HEK293T (cell line): ENCODE measurements at regions not wholly inside any gene's neighbourhood (a gene's known extent, or its start where the extent isn't known, plus 50 kb on each side); places are given as distances from the start of the nearest gene placed in this dataset.

Experiments used
- CTCF ChIA-PET: fragments of 350-600 bp; formaldehyde crosslinking; extraction: SDS; loops from one replicate; lab custom pipeline; 2021; ENCODE audit warnings: antibody characterized with exemption, inconsistent platforms; lab: Yijun Ruan, JAX
- POLR2A ChIA-PET: fragments of 350-600 bp; formaldehyde crosslinking; extraction: SDS; loops from one replicate; lab custom pipeline; 2020; ENCODE audit warnings: antibody characterized with exemption, inconsistent platforms; lab: Yijun Ruan, JAX
- DNase-seq: peaks from one replicate; pipeline ENCODE4 v3.0.0; 2012; ENCODE audit warnings: mixed read lengths; ENCODE audit errors: extremely low spot score
- ARNT ChIP-seq: fragments of 450-650 bp; IDR thresholded peaks from 2 replicates; pipeline ENCODE4 v1.6.1; 2017; ENCODE audit warnings: mild to moderate bottlenecking
- BHLHE40 ChIP-seq: fragments of 450-650 bp; IDR thresholded peaks from 2 replicates; pipeline ENCODE4 v1.6.1; 2016; ENCODE audit warnings: mild to moderate bottlenecking, moderate library complexity, borderline replicate concordance
- CTBP1 ChIP-seq: fragments of 450-650 bp; IDR thresholded peaks from 2 replicates; pipeline ENCODE4 v1.6.1; 2016; ENCODE audit warnings: borderline replicate concordance
- ELF4 ChIP-seq: fragments of 450-650 bp; IDR thresholded peaks from 2 replicates; pipeline ENCODE4 v1.6.1; 2017; ENCODE audit warnings: antibody characterized with exemption
- FOXA1 ChIP-seq: fragments of 450-650 bp; IDR thresholded peaks from 2 replicates; pipeline ENCODE4 v1.6.1; 2016; ENCODE audit warnings: mild to moderate bottlenecking
- FOXK2 ChIP-seq: fragments of 450-650 bp; IDR thresholded peaks from 2 replicates; pipeline ENCODE4 v1.6.1; 2016; ENCODE audit warnings: mild to moderate bottlenecking
- FOXM1 ChIP-seq: fragments of 450-650 bp; IDR thresholded peaks from 2 replicates; pipeline ENCODE4 v1.6.1; 2017; ENCODE audit warnings: mild to moderate bottlenecking, borderline replicate concordance
- HDGF ChIP-seq: fragments of 450-650 bp; IDR thresholded peaks from 2 replicates; pipeline ENCODE4 v1.6.1; 2017; ENCODE audit warnings: antibody characterized with exemption, borderline replicate concordance
- L3MBTL2 ChIP-seq: fragments of 450-650 bp; conservative IDR thresholded peaks from 2 replicates; pipeline ENCODE4 v1.6.1; 2016; ENCODE audit warnings: mild to moderate bottlenecking
- LEF1 ChIP-seq: fragments of 450-650 bp; IDR thresholded peaks from 2 replicates; pipeline ENCODE4 v1.6.1; 2017; ENCODE audit warnings: mild to moderate bottlenecking, borderline replicate concordance
- NFRKB ChIP-seq: fragments of 450-650 bp; IDR thresholded peaks from 2 replicates; pipeline ENCODE4 v1.6.1; 2016; ENCODE audit warnings: mild to moderate bottlenecking, moderate library complexity
- SP1 ChIP-seq: fragments of 450-650 bp; IDR thresholded peaks from 2 replicates; pipeline ENCODE4 v1.6.1; 2017
- SUZ12 ChIP-seq: fragments of 450-650 bp; IDR thresholded peaks from 2 replicates; pipeline ENCODE4 v1.6.1; 2016; ENCODE audit warnings: mild to moderate bottlenecking
- TARDBP ChIP-seq: fragments of 450-650 bp; IDR thresholded peaks from 2 replicates; pipeline ENCODE4 v1.6.1; 2016
- ZNF384 ChIP-seq: fragments of 450-650 bp; IDR thresholded peaks from 2 replicates; pipeline ENCODE4 v1.6.1; 2016
- TF ChIP-seq, protein P1 (sequence below): fragments of 450-650 bp; IDR thresholded peaks from 2 replicates; pipeline ENCODE4 v1.6.1; 2016

DNA sequence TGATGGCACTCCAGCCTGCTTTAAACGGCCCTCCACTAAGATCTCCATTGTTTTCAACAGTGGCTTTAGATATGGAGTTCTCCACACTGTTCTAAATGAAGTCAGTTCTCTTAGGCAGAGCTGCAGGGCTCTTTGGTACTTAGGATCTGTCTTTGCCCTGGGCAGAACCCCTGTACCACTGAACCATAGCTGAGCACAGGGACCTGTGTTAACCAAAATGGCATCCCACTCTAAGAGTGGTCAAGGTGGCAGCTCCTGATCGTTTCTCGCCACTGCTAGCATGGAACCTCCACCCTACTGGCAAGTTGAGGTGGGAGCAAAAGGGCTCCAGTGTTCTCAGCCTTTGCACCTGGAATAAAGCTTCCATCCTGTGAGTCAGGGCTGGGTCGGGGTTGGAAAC is 186.7 kb downstream of the TM2D1 start:
- CTCF ChIA-PET: no interaction called here
- no peak for DNase-seq
- POLR2A ChIA-PET: no interaction called here
- no peak for TF ChIP-seq SUZ12
- no peak for TF ChIP-seq CTBP1
- TF ChIP-seq FOXK2: no peak
- no peak for TF ChIP-seq BHLHE40
- no peak for TF ChIP-seq L3MBTL2
- TF ChIP-seq FOXA1: no peak
- TF ChIP-seq, protein P1, sequence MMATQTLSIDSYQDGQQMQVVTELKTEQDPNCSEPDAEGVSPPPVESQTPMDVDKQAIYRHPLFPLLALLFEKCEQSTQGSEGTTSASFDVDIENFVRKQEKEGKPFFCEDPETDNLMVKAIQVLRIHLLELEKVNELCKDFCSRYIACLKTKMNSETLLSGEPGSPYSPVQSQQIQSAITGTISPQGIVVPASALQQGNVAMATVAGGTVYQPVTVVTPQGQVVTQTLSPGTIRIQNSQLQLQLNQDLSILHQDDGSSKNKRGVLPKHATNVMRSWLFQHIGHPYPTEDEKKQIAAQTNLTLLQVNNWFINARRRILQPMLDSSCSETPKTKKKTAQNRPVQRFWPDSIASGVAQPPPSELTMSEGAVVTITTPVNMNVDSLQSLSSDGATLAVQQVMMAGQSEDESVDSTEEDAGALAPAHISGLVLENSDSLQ: no peak
- no peak for TF ChIP-seq SP1
- TF ChIP-seq FOXM1: no peak
- TF ChIP-seq NFRKB: no peak
- TF ChIP-seq ELF4: no peak
- no peak for TF ChIP-seq LEF1
- no peak for TF ChIP-seq HDGF
- no peak for TF ChIP-seq ZNF384
- no peak for TF ChIP-seq TARDBP

DNA sequence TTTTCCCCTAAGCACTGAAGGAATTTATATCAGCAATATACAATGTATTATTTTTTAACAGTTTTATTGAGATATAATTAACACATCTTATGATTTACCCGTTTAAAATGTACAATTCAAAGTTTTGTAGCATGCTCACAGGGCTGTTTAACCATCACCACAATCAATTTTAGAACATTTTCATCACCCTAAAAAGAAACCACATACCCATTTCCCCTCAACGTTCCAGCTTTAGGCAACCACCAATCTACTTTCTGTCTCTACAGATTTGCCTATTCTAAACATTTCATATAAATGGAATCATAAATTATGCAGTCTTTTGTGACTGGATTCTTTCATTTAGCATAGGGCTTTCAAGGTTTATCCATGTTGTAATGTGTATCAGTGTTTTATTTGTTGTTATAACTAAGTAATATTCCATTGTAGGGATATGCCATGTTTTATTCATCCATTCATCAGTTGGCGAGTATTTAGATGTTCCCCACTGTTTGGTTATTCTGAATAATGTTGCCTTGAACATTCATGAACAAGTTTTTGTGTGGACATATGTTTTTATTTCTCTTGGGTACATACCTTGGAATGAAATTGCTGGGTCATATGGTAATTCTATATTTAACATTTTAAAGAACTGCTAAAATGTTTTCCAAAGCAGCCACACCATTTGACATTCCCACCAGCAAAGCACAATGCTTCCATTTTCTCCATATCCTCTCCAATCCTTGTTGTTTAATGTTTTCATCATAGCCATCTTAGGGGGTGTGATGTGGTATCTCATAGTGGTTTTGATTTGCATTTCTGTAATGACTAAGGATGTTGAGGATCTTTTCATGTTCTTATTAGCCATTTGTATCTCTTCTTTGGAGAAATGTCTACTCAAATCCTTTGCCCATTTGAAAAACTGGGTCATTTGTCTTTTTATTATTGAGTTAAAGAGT is 188.5 kb downstream of the TM2D1 start:
- DNase-seq: no peak
- CTCF ChIA-PET: no interaction called here
- TF ChIP-seq FOXA1 (no peak), NFRKB (no peak), SUZ12 (no peak), HDGF (no peak), ARNT (no peak), FOXK2 (no peak), CTBP1 (no peak), ZNF384 (no peak), FOXM1 (no peak), BHLHE40 (no peak), SP1 (no peak), LEF1 (no peak)
- TF ChIP-seq, protein P1: no peak
- POLR2A ChIA-PET: no interaction called here

DNA sequence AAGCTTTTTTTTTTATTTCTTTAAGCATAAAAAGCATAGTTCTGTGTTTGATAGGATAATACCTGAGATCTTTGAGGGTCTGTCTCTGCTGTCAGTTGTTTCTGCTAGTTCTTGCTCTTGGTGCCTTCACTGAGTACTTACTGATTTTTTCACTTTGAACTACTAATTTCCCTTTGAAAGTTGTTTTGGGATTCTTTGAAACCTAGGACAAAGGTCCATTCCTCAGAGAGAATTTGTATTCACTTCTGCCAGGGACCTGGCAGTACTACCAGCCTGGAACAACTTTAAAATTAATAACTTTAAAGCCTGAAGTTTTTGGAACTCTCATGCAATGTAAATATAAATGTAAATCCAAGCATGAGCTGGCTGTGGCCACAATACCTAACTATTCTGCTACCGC is 190.1 kb downstream of the TM2D1 start:
- TF ChIP-seq ELF4: no peak
- TF ChIP-seq FOXA1: no peak
- TF ChIP-seq FOXK2: no peak
- TF ChIP-seq HDGF: no peak
- no peak for TF ChIP-seq NFRKB
- TF ChIP-seq, protein P1: no peak
- DNase-seq: no peak
- POLR2A ChIA-PET: no interaction called here
- CTCF ChIA-PET: no interaction called here

- no peak for DNase-seq
- CTCF ChIA-PET: no interaction called here
- TF ChIP-seq ARNT (no peak), HDGF (no peak), TARDBP (no peak), CTBP1 (no peak), SP1 (no peak), L3MBTL2 (no peak)
- TF ChIP-seq, protein P1: no peak
- POLR2A ChIA-PET: no interaction called here
These were observed 191.4 kb downstream of the TM2D1 start for GRCh38 chr1:61533546-61533945.

GRCh38 chr1:61531716-61532115 is 193.2 kb downstream of the TM2D1 start:
- POLR2A ChIA-PET: no interaction called here
- TF ChIP-seq FOXA1 (no peak), ZNF384 (no peak), FOXK2 (no peak), LEF1 (no peak), ELF4 (no peak), FOXM1 (no peak), TARDBP (no peak), CTBP1 (no peak), SUZ12 (no peak), ARNT (no peak), SP1 (no peak), HDGF (no peak), BHLHE40 (no peak), L3MBTL2 (no peak), NFRKB (no peak)
- TF ChIP-seq, protein P1: no peak
- DNase-seq: no peak
- CTCF ChIA-PET: no interaction called here
